PC-9 (cell line): ENCODE measurements at regions not wholly inside any gene's neighbourhood (a gene's known extent, or its start where the extent isn't known, plus 50 kb on each side); places are given as distances from the start of the nearest gene placed in this dataset.

Experiments used
- EZH2 ChIP-seq: fragments of 200-600 bp; sonication (generic); IDR thresholded peaks from 2 replicates; pipeline ENCODE4 v1.8.0; 2017; ENCODE audit warnings: antibody characterized with exemption, low read depth
- TF ChIP-seq, protein P1 (sequence below): fragments of 200-600 bp; sonication (generic); conservative IDR thresholded peaks from 2 replicates; pipeline ENCODE4 v1.6.1; 2017; ENCODE audit warnings: mixed run types, antibody characterized with exemption, mild to moderate bottlenecking, moderate library complexity

DNA sequence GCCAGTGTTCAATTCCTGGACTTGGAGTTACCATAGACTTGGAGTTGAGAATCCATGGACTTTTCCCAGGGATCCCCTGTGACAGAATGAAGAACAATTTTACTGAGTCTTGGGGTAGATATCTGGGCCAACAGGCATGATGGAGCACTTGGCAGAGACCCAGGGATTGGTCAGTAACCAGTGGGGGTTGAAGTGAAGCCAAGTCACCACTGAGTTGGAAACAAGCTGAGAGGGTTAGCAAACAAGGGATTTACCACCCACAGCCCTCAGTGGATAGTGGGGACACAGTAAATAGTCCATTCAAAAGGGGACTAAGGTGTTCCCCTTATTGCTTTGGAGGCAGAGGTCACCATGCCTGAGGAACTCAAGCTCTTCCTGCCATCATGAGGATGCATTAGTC is 281.7 kb downstream of the PPP1R2C start:
- TF ChIP-seq, protein P1, sequence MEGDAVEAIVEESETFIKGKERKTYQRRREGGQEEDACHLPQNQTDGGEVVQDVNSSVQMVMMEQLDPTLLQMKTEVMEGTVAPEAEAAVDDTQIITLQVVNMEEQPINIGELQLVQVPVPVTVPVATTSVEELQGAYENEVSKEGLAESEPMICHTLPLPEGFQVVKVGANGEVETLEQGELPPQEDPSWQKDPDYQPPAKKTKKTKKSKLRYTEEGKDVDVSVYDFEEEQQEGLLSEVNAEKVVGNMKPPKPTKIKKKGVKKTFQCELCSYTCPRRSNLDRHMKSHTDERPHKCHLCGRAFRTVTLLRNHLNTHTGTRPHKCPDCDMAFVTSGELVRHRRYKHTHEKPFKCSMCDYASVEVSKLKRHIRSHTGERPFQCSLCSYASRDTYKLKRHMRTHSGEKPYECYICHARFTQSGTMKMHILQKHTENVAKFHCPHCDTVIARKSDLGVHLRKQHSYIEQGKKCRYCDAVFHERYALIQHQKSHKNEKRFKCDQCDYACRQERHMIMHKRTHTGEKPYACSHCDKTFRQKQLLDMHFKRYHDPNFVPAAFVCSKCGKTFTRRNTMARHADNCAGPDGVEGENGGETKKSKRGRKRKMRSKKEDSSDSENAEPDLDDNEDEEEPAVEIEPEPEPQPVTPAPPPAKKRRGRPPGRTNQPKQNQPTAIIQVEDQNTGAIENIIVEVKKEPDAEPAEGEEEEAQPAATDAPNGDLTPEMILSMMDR, result no peak
- TF ChIP-seq EZH2, result no peak
